GM13976 (cell line): ENCODE measurements at regions not wholly inside any gene's neighbourhood (a gene's known extent, or its start where the extent isn't known, plus 50 kb on each side); places are given as distances from the start of the nearest gene placed in this dataset.

Source experiments
- DNase-seq: peaks from one replicate; pipeline ENCODE4 v3.0.0; 2012; ENCODE audit warnings: low spot score
- CTCF ChIP-seq: IDR thresholded peaks from 2 replicates; pipeline ENCODE4 v1.5.1; 2012; ENCODE audit warnings: borderline replicate concordance, mild to moderate bottlenecking; ENCODE audit not compliant: insufficient read depth; ENCODE audit errors: extremely low read depth, missing control alignments, control extremely low read depth
- in situ Hi-C: fragments of 300-500 bp; cut with MboI; formaldehyde crosslinking; loops from one replicate; pipeline ENCODE4 v1.12.0; 2022; ENCODE audit warnings: low sequenced_read_pairs, mixed read lengths, inconsistent platforms; ENCODE audit not compliant: unreplicated experiment

GRCh38 chr12:65765436-65765813 is 58.9 kb upstream of the HMGA2 start:
- no peak for DNase-seq
- no peak for TF ChIP-seq CTCF
- in situ Hi-C loops = no loop called here

- in situ Hi-C loops = no loop called here
- TF ChIP-seq CTCF = no peak
- no peak for DNase-seq
Observed at GRCh38 chr12:65769880-65770279, 54.4 kb upstream of the HMGA2 start.
